ENCODE measurements at regions not wholly inside any gene's neighbourhood (a gene's known extent, or its start where the extent isn't known, plus 50 kb on each side); places are given as distances from the start of the nearest gene placed in this dataset.
"Not testable (repeated sequence)": the region's sequence is repeated elsewhere in the genome, so short reads cannot be mapped to it uniquely, and the experiment has no call there.

GRCh38 chr4:38278255-38278654 lies 318.1 kb downstream of the PTTG2 start:
- no peak for DNase-seq (ENCODE audit: low spot score)

DNA sequence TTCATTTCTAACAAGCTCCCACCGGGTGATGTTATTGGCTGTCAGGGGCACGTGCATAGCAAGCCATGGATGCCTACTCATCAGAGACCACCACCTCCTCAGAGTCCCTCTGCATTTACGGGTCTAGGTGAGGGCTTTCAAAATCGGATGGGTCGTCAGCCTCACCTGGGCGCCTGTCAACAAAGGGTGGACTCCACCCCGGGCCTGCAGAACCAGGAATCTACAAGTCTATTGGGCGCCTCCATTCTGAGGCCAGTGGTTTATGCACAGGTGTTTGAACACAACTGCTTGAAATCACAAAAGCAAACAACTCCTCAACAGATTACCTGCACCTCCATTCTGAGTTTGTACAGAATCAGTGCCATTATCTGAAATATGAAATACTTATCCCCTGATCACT lies 318.9 kb downstream of the PTTG2 start:
- DNase-seq (ENCODE audit: low spot score): no peak

GRCh38 chr4:38279650-38280322 lies 319.6 kb downstream of the PTTG2 start:
- no peak for DNase-seq (ENCODE audit: low spot score)

GRCh38 chr4:38280323-38280706 lies 320.1 kb downstream of the PTTG2 start:
- DNase-seq (ENCODE audit: low spot score): no peak

- no peak for DNase-seq (ENCODE audit: low spot score)
Measured at GRCh38 chr4:38281371-38282071, 321.3 kb downstream of the PTTG2 start.

DNA sequence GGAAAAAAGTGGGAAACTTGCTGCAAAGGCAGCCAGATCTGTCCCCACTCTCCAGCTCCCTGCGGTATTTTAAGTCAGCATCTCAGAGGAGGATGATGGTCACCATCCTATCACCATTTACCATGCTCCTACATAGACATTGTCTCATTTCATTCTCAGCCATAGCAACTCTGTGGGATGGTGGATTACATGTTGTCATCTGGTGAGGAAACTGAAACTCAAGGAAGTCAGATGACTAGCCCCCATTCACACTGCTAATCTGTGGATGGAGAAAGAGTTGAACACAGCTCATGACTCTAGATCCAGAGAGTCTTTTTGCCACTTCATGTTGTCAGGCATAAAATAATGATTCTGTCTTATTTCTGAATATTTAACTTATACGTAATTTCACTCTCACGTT lies 323.5 kb downstream of the PTTG2 start:
- no peak for DNase-seq (ENCODE audit: low spot score)

DNA sequence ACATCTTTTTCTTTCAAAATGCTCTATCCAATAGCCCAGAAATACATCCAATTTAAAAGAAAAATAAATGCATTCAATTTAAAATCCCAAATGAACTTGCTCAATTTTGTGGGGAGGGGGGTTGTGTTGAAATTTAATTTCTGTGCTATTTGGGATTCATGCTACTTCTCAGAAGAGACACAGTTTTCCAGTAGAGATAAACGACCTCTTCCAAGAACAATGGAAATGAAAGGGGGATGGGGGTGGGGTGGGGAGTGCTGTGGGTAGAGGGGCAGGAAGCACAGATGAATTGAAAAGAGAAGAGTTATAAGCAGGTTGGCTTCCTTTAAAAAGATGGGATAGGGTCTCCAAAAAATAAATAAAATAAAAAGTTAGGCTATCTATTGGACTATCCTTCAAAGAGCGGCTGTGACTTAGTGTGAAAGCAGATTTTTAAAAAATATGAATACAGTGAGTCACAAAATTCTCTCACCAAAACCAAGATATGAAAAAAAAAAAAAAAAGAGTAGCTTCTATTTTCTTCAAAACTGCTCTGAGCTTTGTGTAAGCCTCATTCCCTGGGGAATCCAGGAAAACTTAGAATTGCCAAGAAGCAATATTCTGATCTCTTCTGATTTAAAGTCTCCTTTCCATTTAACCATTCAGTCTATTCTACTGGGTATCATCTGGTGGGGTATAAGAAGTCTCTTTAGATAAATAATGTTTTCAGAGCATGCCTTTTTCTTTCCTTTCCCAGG lies 324.3 kb downstream of the PTTG2 start:
- no peak for DNase-seq (ENCODE audit: low spot score)

DNA sequence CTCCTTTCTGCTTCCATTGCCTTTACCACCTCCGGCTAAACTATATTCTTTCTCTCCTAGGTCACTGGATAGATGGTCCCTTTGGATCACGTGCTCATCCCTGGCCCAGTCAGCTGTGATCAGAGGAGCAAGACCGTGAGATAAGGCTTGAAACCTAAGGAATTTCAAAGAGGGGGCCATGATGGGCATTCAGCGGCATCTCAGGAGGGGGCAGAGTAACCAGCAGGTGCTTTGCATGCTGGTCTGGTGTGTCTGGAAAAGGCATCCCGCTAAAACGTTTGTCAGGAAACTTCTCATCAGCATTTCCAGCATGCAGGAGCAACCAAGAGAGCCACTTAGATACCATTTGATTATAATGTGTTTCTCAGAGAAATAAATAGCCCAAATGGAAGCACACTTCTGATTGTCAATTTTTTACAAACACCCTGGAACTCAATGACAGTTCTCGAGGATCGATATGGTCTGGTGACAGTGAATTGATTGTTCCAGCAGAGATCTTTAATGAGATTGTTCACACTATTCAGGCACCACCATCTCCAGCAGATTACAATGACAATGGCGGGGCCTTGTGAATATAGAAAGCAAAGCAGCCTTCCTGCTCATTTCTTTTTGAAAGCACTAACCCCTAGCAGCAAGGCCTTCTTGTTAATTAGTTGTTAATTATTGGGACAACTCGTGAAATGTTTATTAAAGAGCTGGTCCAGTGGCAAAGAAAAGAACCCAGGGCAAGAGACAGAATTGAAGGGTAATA lies 327.1 kb downstream of the PTTG2 start:
- no peak for DNase-seq (ENCODE audit: low spot score)

DNA sequence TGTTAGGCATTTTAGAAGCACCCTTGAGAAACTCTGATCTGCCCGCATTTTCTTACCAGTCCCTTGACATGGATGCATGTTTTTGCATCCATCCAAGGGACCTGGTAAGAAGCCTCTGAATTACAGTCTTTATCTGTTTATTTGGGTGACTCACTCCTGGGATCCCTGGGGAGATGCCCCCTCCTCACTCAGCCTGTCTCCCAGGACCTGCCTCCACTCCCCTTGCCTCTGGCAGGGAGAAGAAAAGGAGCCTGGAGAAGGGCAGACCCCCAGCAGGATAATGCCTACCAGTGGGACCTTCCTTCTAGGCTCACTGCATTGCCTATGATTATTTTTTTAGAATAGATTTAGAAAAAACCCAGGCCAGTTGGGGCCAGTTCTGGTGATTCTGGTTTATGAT lies 329.4 kb downstream of the PTTG2 start:
- no peak for DNase-seq (ENCODE audit: low spot score)

- DNase-seq (ENCODE audit: low spot score): no peak
Measured at GRCh38 chr4:38290366-38290765, 330.2 kb downstream of the PTTG2 start.

DNA sequence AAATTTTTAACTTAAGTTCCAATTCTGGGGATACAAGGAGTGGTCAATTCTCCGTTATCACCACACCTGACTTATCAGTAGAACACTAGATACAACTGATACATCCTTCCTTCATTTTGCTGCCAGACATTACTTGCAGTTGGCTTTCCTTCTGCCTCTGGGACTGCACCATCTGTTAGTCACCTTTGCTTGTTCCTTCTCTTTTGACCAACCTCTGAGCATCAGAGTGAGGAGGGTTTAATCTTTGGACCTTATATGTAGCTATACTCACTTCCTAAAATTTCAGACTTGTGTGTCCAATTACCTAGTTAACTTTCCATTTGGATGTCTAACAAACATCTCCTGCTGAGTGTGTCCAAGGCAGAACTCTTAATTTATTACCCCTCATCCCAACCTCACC lies 330.7 kb downstream of the PTTG2 start:
- DNase-seq (ENCODE audit: low spot score): no peak

- DNase-seq (ENCODE audit: low spot score): no peak
Measured at GRCh38 chr4:38292529-38292928, 332.3 kb downstream of the PTTG2 start.

DNA sequence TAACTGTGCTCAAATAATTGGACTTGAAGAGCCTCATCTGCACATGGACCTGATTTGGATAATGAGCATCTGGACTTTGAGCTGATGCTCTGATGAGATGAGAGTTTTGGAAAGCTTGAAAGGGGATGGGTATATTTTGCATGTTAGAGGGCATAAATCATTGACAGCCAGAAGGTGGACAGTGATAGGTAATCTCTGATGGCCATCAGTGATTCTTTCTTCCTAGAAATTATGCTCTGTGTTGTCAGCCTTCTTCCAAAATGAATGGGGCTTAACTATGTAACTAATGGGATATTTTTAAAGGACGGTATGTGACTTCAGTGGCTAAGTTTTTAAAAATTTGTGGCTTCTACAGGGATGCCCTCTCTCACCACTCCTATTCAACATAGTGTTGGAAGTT lies 334.0 kb downstream of the PTTG2 start:
- no peak for DNase-seq (ENCODE audit: low spot score)

DNA sequence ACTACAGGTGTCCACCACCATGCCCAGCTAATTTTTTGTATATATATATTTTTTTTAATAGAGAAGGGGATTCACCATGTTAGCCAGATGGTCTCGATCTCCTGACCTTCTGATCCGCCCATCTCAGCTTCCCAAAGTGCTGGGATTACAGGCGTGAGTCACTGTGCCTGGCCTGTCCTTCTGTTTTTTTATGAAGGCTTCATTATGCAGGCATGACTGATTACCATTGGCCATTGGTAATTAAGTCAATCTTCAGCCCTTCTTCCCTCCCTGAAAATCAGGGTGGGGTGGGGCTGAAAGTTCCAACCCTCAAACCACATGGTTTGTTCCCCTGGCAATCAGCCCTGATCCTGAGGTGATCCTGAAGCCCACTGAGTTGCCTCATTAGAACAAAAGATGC lies 336.9 kb downstream of the PTTG2 start:
- no peak for DNase-seq (ENCODE audit: low spot score)

DNA sequence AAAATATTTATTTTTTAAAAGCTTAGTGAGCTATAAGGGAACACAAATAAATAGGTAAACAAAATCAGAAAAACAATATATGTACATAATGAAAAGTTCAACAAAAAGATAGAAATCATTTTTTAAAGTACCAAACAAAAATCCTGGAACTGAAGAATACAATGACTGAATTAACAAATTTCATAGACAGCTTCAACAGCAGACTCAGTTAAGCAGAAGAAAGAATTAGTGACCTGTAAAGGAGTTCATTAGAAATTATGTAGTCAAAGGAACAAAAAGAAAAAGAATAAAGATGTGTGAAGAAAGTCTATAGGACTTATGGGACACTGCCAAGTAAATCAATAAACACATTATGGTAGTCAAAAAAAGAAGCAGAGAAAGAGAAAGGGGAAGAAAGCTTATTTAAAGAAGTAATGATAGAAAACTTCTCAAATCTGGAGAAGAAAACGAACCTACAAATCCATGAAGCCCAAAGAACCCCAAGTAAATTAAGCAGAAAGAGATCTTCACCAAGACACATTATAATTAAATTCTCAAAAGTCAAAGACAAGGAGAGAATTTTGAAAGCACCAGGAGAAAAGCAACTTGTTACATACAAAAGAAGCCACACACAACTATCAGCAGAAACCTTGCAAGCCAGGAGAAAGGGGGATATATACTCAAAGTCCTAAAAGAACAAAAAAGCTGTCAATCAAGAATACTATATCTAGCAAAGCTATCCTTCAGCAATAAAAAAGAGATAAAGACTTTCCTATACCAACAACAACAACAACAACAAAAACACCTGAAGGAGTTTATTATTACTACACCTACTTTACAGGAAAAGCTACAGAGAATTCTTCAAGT lies 338.9 kb downstream of the PTTG2 start:
- DNase-seq (ENCODE audit: low spot score): no peak

- no peak for DNase-seq (ENCODE audit: low spot score)
Measured at GRCh38 chr4:38302910-38303309, 342.7 kb downstream of the PTTG2 start.

GRCh38 chr4:38304460-38304859 lies 344.3 kb downstream of the PTTG2 start:
- not testable (repeated sequence) for DNase-seq (ENCODE audit: low spot score)

GRCh38 chr4:38306482-38307071 lies 346.4 kb downstream of the PTTG2 start:
- DNase-seq (ENCODE audit: low spot score): no peak

GRCh38 chr4:38308728-38309311 lies 348.6 kb downstream of the PTTG2 start:
- DNase-seq (ENCODE audit: low spot score): no peak

DNA sequence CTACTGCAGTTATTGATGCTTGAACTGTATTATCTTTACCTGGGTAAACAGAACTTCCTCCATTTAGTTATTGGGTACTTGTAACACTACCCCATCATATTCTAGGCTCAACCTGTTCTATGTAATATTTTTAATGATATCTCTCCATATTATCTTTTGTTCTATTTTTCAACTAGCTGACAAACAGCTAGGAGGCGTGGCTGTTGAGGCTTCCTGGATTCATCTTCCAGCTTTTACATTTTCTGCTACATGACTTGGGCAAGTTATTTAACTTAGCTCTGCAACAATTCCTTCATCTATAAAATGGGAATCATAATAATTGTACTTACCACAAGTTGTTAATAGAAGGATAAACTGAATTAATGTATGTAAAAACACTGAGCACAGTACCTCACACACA lies 349.3 kb downstream of the PTTG2 start:
- DNase-seq (ENCODE audit: low spot score): no peak

Measured in mucosa of gallbladder (tissue), 1 donor.